Sciatic nerve (tissue), 2 donors: ENCODE measurements at regions not wholly inside any gene's neighbourhood (a gene's known extent, or its start where the extent isn't known, plus 50 kb on each side); places are given as distances from the start of the nearest gene placed in this dataset.
"Not testable (repeated sequence)": the region's sequence is repeated elsewhere in the genome, so short reads cannot be mapped to it uniquely, and the experiment has no call there.

Experiments
- ATAC-seq: fragments of 200-7000 bp; cut with Tn5 transposase; one replicate; pipeline ENCODE4 v1.9.1; 2020; ENCODE audit warnings: mild to moderate bottlenecking, moderate library complexity
- DNase-seq: peaks from one replicate; pipeline ENCODE4 v3.0.0-alpha.2; 2020; ENCODE audit warnings: low spot score
- intact Hi-C: fragments of 100-400 bp; cut with DNase I; formaldehyde crosslinking; loops from one replicate; pipeline ENCODE4 v1.14.2; 2022
- donor health status: DM: no; HTN: no; CAD: no.
- donor health status: DM: no; HTN: no; CAD: no.

- ATAC-seq (no peak), DNase-seq (no peak)
- intact Hi-C loops = no loop called here
These were observed 131.1 kb downstream of the TMEM114 start for GRCh38 chr16:8459085-8459733.

GRCh38 chr16:8458481-8459046 lies 131.7 kb downstream of the TMEM114 start:
- intact Hi-C loops = no loop called here
- no peak for ATAC-seq
- no peak for DNase-seq

GRCh38 chr16:8453359-8453758 lies 137.0 kb downstream of the TMEM114 start:
- no peak for ATAC-seq
- intact Hi-C loops = no loop called here
- DNase-seq = no peak

- DNase-seq (no peak), ATAC-seq (no peak)
- intact Hi-C loops = no loop called here
These were observed 137.4 kb downstream of the TMEM114 start for GRCh38 chr16:8452941-8453340.

- no peak for DNase-seq
- ATAC-seq = no peak
- intact Hi-C loops = loop anchor here (2.0 kb wide), 1 partner anchor 72 kb away; no protein-coding TSS in a partner anchor
These were observed 153.4 kb downstream of the TMEM114 start for GRCh38 chr16:8436931-8437330.

GRCh38 chr16:8431783-8432182 lies 158.5 kb downstream of the TMEM114 start:
- no peak for ATAC-seq
- intact Hi-C loops = no loop called here

GRCh38 chr16:8430401-8430800 lies 159.9 kb downstream of the TMEM114 start:
- intact Hi-C loops = no loop called here
- no peak for ATAC-seq
- DNase-seq = no peak

More at GRCh38 chr16:8431783-8432182, 158.5 kb downstream of the TMEM114 start:
- no peak for DNase-seq

GRCh38 chr16:8426569-8426968 lies 163.7 kb downstream of the TMEM114 start:
- intact Hi-C loops = no loop called here
- ATAC-seq (no peak), DNase-seq (no peak)

GRCh38 chr16:8417145-8417544 lies 173.2 kb downstream of the TMEM114 start:
- DNase-seq = no peak
- no peak for ATAC-seq
- intact Hi-C loops = no loop called here

GRCh38 chr16:8408855-8409567 lies 181.3 kb downstream of the TMEM114 start:
- no peak for ATAC-seq
- intact Hi-C loops = no loop called here
- DNase-seq = no peak

- ATAC-seq (no peak), DNase-seq (no peak)
- intact Hi-C loops = no loop called here
These were observed 183.0 kb downstream of the TMEM114 start for GRCh38 chr16:8407351-8407750.

- ATAC-seq (no peak), DNase-seq (no peak)
- intact Hi-C loops = no loop called here
These were observed 186.1 kb downstream of the TMEM114 start for GRCh38 chr16:8403978-8404749.

GRCh38 chr16:8402981-8403843 lies 187.1 kb downstream of the TMEM114 start:
- intact Hi-C loops = no loop called here
- ATAC-seq = no peak

GRCh38 chr16:8400683-8401082 lies 189.6 kb downstream of the TMEM114 start:
- DNase-seq, ATAC-seq, intact Hi-C loops: not testable (repeated sequence)

More at GRCh38 chr16:8402981-8403843, 187.1 kb downstream of the TMEM114 start:
- DNase-seq = no peak

GRCh38 chr16:8398548-8398947 lies 191.8 kb downstream of the TMEM114 start:
- ATAC-seq = no peak
- no peak for DNase-seq
- intact Hi-C loops = no loop called here

GRCh38 chr16:8397223-8397622 lies 193.1 kb downstream of the TMEM114 start:
- intact Hi-C loops = no loop called here
- ATAC-seq (no peak), DNase-seq (no peak)

- intact Hi-C loops = no loop called here
- ATAC-seq = no peak
- no peak for DNase-seq
These were observed 193.8 kb downstream of the TMEM114 start for GRCh38 chr16:8396463-8396862.

- intact Hi-C loops = no loop called here
- DNase-seq (no peak), ATAC-seq (no peak)
These were observed 199.1 kb downstream of the TMEM114 start for GRCh38 chr16:8391257-8391656.

- no peak for ATAC-seq
- no peak for DNase-seq
- intact Hi-C loops = no loop called here
These were observed 201.6 kb downstream of the TMEM114 start for GRCh38 chr16:8388684-8389083.
